ENCODE measurements at regions not wholly inside any gene's neighbourhood (a gene's known extent, or its start where the extent isn't known, plus 50 kb on each side); places are given as distances from the start of the nearest gene placed in this dataset.

GRCh38 chr11:70506658-70506970 lies 108.3 kb downstream of the CTTN start (continued):
- no peak for TF ChIP-seq EZH2 (IDR thresholded peaks at IDR 0.05)
- TF ChIP-seq EGR1 (IDR thresholded peaks at IDR 0.05; ENCODE audit: low read depth) = no peak
- no peak for TF ChIP-seq CTCF (IDR thresholded peaks at IDR 0.05 in 2 of 3, conservative IDR thresholded peaks at IDR 0.05 in 1 of 3; ENCODE audit: borderline replicate concordance in 1 of 3, insufficient read depth in 1 of 3, low read depth in 2 of 3, low read length in 2 of 3)
- no peak for TF ChIP-seq POLR2AphosphoS5 (IDR thresholded peaks at IDR 0.05; ENCODE audit: low read depth, low read length)
- TF ChIP-seq JUND (IDR thresholded peaks at IDR 0.05) = no peak

GRCh38 chr11:70506986-70507385 lies 108.7 kb downstream of the CTTN start:
- no peak for ATAC-seq
- Histone ChIP-seq H3K9me2 (ENCODE audit: insufficient read depth) (no peaks in the 10 kb centered on the region), H3K27ac (ENCODE audit: low read depth, low read length) (no peak overlapping the region), H3K27me3 (ENCODE audit: insufficient read depth, low read length) (no peaks in the 10 kb centered on the region), H3K9ac (ENCODE audit: low read length) (no peak overlapping the region), H3K9me3 (ENCODE audit: control insufficient read depth in 1 of 2, insufficient read depth in 1 of 2, low read depth in 1 of 2, low read length in 2 of 2) (no peaks in the 10 kb centered on the region; a peak in 1 of 4 replicates), H3K4me2 (ENCODE audit: low read length) (no peak overlapping the region), H3K4me1 (ENCODE audit: control insufficient read depth in 1 of 2, insufficient read depth in 2 of 2, low read length in 2 of 2) (no peaks in the 10 kb centered on the region; a peak in 1 of 4 replicates), H3K36me3 (ENCODE audit: control insufficient read depth in 1 of 2, insufficient read depth in 2 of 2, low read length in 2 of 2) (no peaks in the 10 kb centered on the region), H4K20me1 (ENCODE audit: insufficient read depth) (no peaks in the 10 kb centered on the region), H2AFZ (ENCODE audit: low read depth, low read length, poor library complexity, severe bottlenecking) (no peak overlapping the region), H3K79me2 (ENCODE audit: insufficient read depth, low read length) (no peaks in the 10 kb centered on the region), H3K4me3 (replicated peaks in 1 of 2; ENCODE audit: low read depth in 1 of 2, low read length in 2 of 2) (no peak overlapping the region)
- POLR2A ChIA-PET = no interaction called here
- intact Hi-C loops (cut with micrococcal nuclease) = no loop called here
- TF ChIP-seq SP1 (IDR thresholded peaks at IDR 0.05; ENCODE audit: low read depth) (no peak), MAX (IDR thresholded peaks at IDR 0.05) (no peak), FOSL1 (IDR thresholded peaks at IDR 0.05; ENCODE audit: low read depth) (no peak), SIN3A (IDR thresholded peaks at IDR 0.05; ENCODE audit: low read depth) (no peak), YY1 (IDR thresholded peaks at IDR 0.05; ENCODE audit: extremely low read depth, insufficient replicate concordance, low read depth, low read length) (no peak), ATF3 (IDR thresholded peaks at IDR 0.05) (no peak), ZNF274 (IDR thresholded peaks at IDR 0.05; ENCODE audit: low read depth, low read length) (no peak), JUND (IDR thresholded peaks at IDR 0.05) (no peak), ZFX (IDR thresholded peaks at IDR 0.05) (no peak)
- RAD21 ChIA-PET (ENCODE audit: low non-redundant PET in 1 of 2, low total read pairs in 2 of 2, uncharacterized antibody in 2 of 2, unreplicated experiment in 2 of 2) = no interaction called here
- no TSS peak for BruUV-seq (replicated peaks)
- no peak for DNase-seq (ENCODE audit: low read depth, low spot score)
- CTCF ChIA-PET = no interaction called here
